Esophagus muscularis mucosa (tissue), 4 donors: ENCODE measurements at regions not wholly inside any gene's neighbourhood (a gene's known extent, or its start where the extent isn't known, plus 50 kb on each side); places are given as distances from the start of the nearest gene placed in this dataset.

ENCODE experiments used
- DNase-seq: peaks from one replicate; pipeline ENCODE4 v3.0.0-alpha.2; 2017; ENCODE audit errors: extremely low spot score
- H3K27ac ChIP-seq, 4 donors: fragments of 200-600 bp; sonication (generic); replicated peaks in 1 of 4; 1 replicate in 3 of 4; 2 replicates in 1 of 4; pipeline ENCODE4 v1.5.1; 2016 to 2019; ENCODE audit warnings: mild to moderate bottlenecking in 1 of 4
- H3K27me3 ChIP-seq, 4 donors: fragments of 200-600 bp; sonication (generic); one replicate each; pipeline versions ENCODE4 v1.5.1 to v1.6.0; 2016 to 2019
- H3K36me3 ChIP-seq, 4 donors: fragments of 200-600 bp; sonication (generic); one replicate each; pipeline ENCODE4 v1.5.1; 2016 to 2019
- H3K4me1 ChIP-seq, 4 donors: fragments of 200-600 bp; sonication (generic); one replicate each; pipeline ENCODE4 v1.5.1; 2016 to 2019
- H3K4me3 ChIP-seq, 4 donors: fragments of 200-600 bp; sonication (generic); 1 replicate in 2 of 4; 2 replicates in 2 of 4; pipeline ENCODE4 v1.5.1; 2016 to 2019; ENCODE audit warnings: mild to moderate bottlenecking in 4 of 4, moderate library complexity in 1 of 4
- H3K9me3 ChIP-seq, 4 donors: fragments of 200-600 bp; sonication (generic); 1 replicate in 3 of 4; 2 replicates in 1 of 4; pipeline ENCODE4 v1.5.1; 2016 to 2019
- EP300 ChIP-seq: sonication (generic); formaldehyde crosslinking; IDR thresholded peaks from one replicate; pipeline ENCODE4 v1.6.1; 2017; ENCODE audit warnings: antibody characterized with exemption
- POLR2A ChIP-seq: fragments of 450-650 bp; IDR thresholded peaks from one replicate; pipeline ENCODE4 v1.6.1; 2017; ENCODE audit warnings: antibody characterized with exemption, moderate library complexity, mild to moderate bottlenecking, low read depth
- POLR2AphosphoS5 ChIP-seq, 2 donors: sonication (generic); formaldehyde crosslinking; IDR thresholded peaks; one replicate each; pipeline ENCODE4 v1.6.1; 2017; ENCODE audit warnings: antibody characterized with exemption in 2 of 2
- WGBS: methylation state at CpG from one replicate; pipeline ENCODE4 v1.1.5; 2018; 5-methylcytosine and 5-hydroxymethylcytosine counted together
- intact Hi-C: fragments of 100-400 bp; cut with DNase I; formaldehyde crosslinking; loops from one replicate; pipeline ENCODE4 v1.15.1; 2023
- TF ChIP-seq, protein P1 (sequence below), 3 experiments: fragments of 200-600 bp in 2 of 3; fragments of 450-650 bp in 1 of 3; sonication (generic) in 2 of 3; IDR thresholded peaks; one replicate each; pipeline ENCODE4 v1.5.1; 2017 to 2019; ENCODE audit warnings: antibody characterized with exemption in 3 of 3, mild to moderate bottlenecking in 2 of 3, moderate library complexity in 1 of 3

DNA sequence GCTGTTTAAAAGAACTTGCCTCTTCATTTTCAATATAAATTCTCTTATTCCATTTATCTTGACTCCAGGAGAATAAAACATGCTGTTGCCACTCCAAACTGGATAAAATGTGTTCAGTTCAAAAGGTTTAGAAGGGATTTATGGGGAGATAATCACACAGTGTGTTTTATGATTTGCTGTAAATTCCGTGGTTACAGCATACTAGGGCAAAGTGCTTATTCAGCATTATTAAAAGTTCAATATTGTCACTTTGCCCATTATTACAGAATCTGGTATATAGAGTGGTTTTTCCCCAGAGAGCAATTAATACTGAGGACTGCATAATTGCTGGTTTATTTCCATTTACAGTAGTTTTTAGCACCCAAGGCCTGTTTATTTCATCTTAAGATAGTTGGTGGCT is 780.9 kb upstream of the RAG2 start:
- intact Hi-C loops = no loop called here
- 44% methylated on average over 1 of the region's 1 CpG for WGBS
- TF ChIP-seq, protein P1, sequence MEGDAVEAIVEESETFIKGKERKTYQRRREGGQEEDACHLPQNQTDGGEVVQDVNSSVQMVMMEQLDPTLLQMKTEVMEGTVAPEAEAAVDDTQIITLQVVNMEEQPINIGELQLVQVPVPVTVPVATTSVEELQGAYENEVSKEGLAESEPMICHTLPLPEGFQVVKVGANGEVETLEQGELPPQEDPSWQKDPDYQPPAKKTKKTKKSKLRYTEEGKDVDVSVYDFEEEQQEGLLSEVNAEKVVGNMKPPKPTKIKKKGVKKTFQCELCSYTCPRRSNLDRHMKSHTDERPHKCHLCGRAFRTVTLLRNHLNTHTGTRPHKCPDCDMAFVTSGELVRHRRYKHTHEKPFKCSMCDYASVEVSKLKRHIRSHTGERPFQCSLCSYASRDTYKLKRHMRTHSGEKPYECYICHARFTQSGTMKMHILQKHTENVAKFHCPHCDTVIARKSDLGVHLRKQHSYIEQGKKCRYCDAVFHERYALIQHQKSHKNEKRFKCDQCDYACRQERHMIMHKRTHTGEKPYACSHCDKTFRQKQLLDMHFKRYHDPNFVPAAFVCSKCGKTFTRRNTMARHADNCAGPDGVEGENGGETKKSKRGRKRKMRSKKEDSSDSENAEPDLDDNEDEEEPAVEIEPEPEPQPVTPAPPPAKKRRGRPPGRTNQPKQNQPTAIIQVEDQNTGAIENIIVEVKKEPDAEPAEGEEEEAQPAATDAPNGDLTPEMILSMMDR (IDR thresholded peaks at IDR 0.05) = no peak
- no peak for TF ChIP-seq POLR2A
- TF ChIP-seq POLR2AphosphoS5 (IDR thresholded peaks at IDR 0.05) = no peak
- no peak for TF ChIP-seq EP300
- H3K36me3 ChIP-seq = no peaks in the 10 kb centered on the region
- no peak overlapping the region for H3K27ac ChIP-seq
- no peaks in the 10 kb centered on the region for H3K27me3 ChIP-seq
- DNase-seq = no peak
- no peak overlapping the region for H3K4me3 ChIP-seq
- no peaks in the 10 kb centered on the region for H3K4me1 ChIP-seq
- peaks cover 0 to 12% (median 8%) of the 10 kb centered on the region in 4 donors for H3K9me3 ChIP-seq

DNA sequence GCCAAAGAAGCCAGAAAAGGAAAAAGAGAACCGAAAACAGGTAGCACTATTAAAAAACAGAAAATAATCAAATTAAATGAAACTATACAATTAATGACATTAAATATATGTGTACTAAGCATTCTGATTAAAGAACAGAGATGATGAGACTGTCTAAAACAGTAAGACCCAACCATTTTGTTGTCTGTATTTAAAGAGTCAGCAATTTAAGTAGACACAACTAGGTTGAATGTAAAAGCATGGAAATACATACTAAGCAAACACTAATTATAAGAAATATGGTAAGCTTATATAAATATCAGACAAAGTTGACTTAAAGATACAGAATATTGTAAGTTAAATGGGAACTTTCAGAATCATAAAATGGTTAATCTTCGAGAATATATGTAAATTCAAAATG is 774.6 kb upstream of the RAG2 start:
- H3K4me3 ChIP-seq = no peak overlapping the region
- no peak for DNase-seq
- no peaks in the 10 kb centered on the region for H3K36me3 ChIP-seq
- peaks cover 0 to 10% (median 8%) of the 10 kb centered on the region in 4 donors for H3K9me3 ChIP-seq
- intact Hi-C loops = no loop called here
- TF ChIP-seq POLR2AphosphoS5 (IDR thresholded peaks at IDR 0.05) = no peak
- no peak for TF ChIP-seq POLR2A
- TF ChIP-seq, protein P1 (IDR thresholded peaks at IDR 0.05) = no peak
- no peak for TF ChIP-seq EP300
- no peaks in the 10 kb centered on the region for H3K4me1 ChIP-seq
- H3K27ac ChIP-seq = no peak overlapping the region
- WGBS = 92% methylated on average over 2 of the region's 2 CpGs
- H3K27me3 ChIP-seq = no peaks in the 10 kb centered on the region

GRCh38 chr11:37371346-37371970 is 773.4 kb upstream of the RAG2 start:
- H3K27me3 ChIP-seq = no peaks in the 10 kb centered on the region
- H3K4me1 ChIP-seq = no peaks in the 10 kb centered on the region
- TF ChIP-seq POLR2AphosphoS5 (IDR thresholded peaks at IDR 0.05) = no peak
- TF ChIP-seq, protein P1 (IDR thresholded peaks at IDR 0.05) = no peak
- no peak for TF ChIP-seq EP300
- no peak for TF ChIP-seq POLR2A
- no peaks in the 10 kb centered on the region for H3K36me3 ChIP-seq
- H3K27ac ChIP-seq = no peak overlapping the region
- no peak for DNase-seq
- H3K9me3 ChIP-seq = peaks cover 0 to 6% (median 0%) of the 10 kb centered on the region in 4 donors
- intact Hi-C loops = no loop called here
- H3K4me3 ChIP-seq = no peak overlapping the region

- H3K4me1 ChIP-seq = no peaks in the 10 kb centered on the region
- peaks cover 0 to 6% (median 0%) of the 10 kb centered on the region in 4 donors for H3K9me3 ChIP-seq
- no peaks in the 10 kb centered on the region for H3K36me3 ChIP-seq
- no peak overlapping the region for H3K27ac ChIP-seq
- no peak for DNase-seq
- intact Hi-C loops = no loop called here
- H3K4me3 ChIP-seq = no peak overlapping the region
- no peak for TF ChIP-seq POLR2AphosphoS5 (IDR thresholded peaks at IDR 0.05)
- no peak for TF ChIP-seq EP300
- no peak for TF ChIP-seq POLR2A
- TF ChIP-seq, protein P1 (IDR thresholded peaks at IDR 0.05) = no peak
- H3K27me3 ChIP-seq = no peaks in the 10 kb centered on the region
- 71% methylated on average over 2 of the region's 2 CpGs for WGBS
These were observed 772.8 kb upstream of the RAG2 start for GRCh38 chr11:37370817-37371216.

DNA sequence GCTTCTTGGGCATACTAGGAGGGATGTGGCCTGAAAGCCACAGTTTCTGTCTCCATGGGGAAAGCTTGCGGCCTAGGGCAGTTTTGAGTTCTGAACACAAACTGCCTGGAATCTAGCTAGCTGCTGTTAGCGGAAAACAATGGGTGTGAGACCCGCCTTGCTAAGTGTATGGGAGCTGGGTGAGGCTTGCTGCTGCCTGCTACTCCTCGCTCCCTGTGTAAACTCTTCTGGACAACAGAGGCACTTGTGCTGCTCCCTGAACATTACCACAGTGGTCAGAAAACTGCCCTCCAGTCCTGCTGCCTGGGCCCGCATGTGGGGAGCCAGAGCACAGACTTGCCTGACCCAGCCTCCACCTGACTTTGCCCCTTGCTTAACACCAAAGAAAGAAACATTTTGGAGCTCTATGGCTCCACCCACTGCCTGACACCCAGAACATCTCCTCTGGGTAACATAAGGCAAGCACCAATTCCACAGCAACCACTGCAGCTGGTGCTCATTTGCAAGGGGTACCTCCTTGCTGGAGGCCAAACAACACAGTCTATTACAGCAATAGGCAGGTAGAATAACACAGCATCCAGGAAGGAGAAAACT is 766.3 kb upstream of the RAG2 start:
- 86% methylated on average over 4 of the region's 5 CpGs for WGBS
- Histone ChIP-seq H3K27me3 (no peaks in the 10 kb centered on the region), H3K4me3 (no peak overlapping the region), H3K9me3 (peaks cover 0 to 15% (median 0%) of the 10 kb centered on the region in 4 donors), H3K27ac (no peak overlapping the region), H3K36me3 (no peaks in the 10 kb centered on the region), H3K4me1 (no peaks in the 10 kb centered on the region)
- DNase-seq = no peak
- TF ChIP-seq, protein P1 (IDR thresholded peaks at IDR 0.05) = no peak
- TF ChIP-seq POLR2A (no peak), EP300 (no peak), POLR2AphosphoS5 (IDR thresholded peaks at IDR 0.05) (no peak)
- intact Hi-C loops = no loop called here
